ENCODE measurements at regions not wholly inside any gene's neighbourhood (a gene's known extent, or its start where the extent isn't known, plus 50 kb on each side); places are given as distances from the start of the nearest gene placed in this dataset.
"Not testable (repeated sequence)": the region's sequence is repeated elsewhere in the genome, so short reads cannot be mapped to it uniquely, and the experiment has no call there.

- H3K4me1 ChIP-seq (ENCODE audit: control insufficient read depth, insufficient read depth, low read length) = no peaks in the 10 kb centered on the region
- in situ Hi-C loops (cut with HindIII; ENCODE audit: low pct_unique_long_range_greater_than_20kb, low sequenced_read_pairs) = no loop called here
- POLR2A ChIA-PET = no interaction called here
- no peak overlapping the region for H3K4me3 ChIP-seq (ENCODE audit: low read depth in 2 of 2, low read length in 2 of 2)
- H3K27me3 ChIP-seq (ENCODE audit: control insufficient read depth, insufficient read depth, low read length) = no peaks in the 10 kb centered on the region
- no peaks in the 10 kb centered on the region for H3K36me3 ChIP-seq (ENCODE audit: control insufficient read depth, insufficient read depth, low read length)
- DNase-seq (ENCODE audit: low read depth, low spot score) = no peak
- no peak overlapping the region for H3K27ac ChIP-seq (ENCODE audit: low read length)
- TF ChIP-seq TCF7L2 (IDR thresholded peaks at IDR 0.05; ENCODE audit: low read depth, low read length) (no peak), SIN3A (IDR thresholded peaks at IDR 0.05; ENCODE audit: borderline replicate concordance, insufficient read depth, low read depth, low read length) (no peak), POLR2AphosphoS5 (IDR thresholded peaks at IDR 0.05; ENCODE audit: low read depth, low read length) (no peak), CTCF (IDR thresholded peaks at IDR 0.05) (no peak)
- TF ChIP-seq, protein P1, sequence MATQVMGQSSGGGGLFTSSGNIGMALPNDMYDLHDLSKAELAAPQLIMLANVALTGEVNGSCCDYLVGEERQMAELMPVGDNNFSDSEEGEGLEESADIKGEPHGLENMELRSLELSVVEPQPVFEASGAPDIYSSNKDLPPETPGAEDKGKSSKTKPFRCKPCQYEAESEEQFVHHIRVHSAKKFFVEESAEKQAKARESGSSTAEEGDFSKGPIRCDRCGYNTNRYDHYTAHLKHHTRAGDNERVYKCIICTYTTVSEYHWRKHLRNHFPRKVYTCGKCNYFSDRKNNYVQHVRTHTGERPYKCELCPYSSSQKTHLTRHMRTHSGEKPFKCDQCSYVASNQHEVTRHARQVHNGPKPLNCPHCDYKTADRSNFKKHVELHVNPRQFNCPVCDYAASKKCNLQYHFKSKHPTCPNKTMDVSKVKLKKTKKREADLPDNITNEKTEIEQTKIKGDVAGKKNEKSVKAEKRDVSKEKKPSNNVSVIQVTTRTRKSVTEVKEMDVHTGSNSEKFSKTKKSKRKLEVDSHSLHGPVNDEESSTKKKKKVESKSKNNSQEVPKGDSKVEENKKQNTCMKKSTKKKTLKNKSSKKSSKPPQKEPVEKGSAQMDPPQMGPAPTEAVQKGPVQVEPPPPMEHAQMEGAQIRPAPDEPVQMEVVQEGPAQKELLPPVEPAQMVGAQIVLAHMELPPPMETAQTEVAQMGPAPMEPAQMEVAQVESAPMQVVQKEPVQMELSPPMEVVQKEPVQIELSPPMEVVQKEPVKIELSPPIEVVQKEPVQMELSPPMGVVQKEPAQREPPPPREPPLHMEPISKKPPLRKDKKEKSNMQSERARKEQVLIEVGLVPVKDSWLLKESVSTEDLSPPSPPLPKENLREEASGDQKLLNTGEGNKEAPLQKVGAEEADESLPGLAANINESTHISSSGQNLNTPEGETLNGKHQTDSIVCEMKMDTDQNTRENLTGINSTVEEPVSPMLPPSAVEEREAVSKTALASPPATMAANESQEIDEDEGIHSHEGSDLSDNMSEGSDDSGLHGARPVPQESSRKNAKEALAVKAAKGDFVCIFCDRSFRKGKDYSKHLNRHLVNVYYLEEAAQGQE (IDR thresholded peaks at IDR 0.05; ENCODE audit: insufficient read depth in 1 of 2, low read depth in 2 of 2, low read length in 1 of 2) = no peak
- ATAC-seq = no peak
- intact Hi-C loops (cut with micrococcal nuclease; ENCODE audit: unreplicated experiment) = no loop called here
- BruUV-seq (replicated peaks) = no TSS peak
- CTCF ChIA-PET = no interaction called here
- H3K9me3 ChIP-seq (ENCODE audit: control insufficient read depth, insufficient read depth, low read depth, low read length) = no peaks in the 10 kb centered on the region
These were observed 161.9 kb downstream of the VSIG4 start for GRCh38 chrX:65877953-65878352.

DNA sequence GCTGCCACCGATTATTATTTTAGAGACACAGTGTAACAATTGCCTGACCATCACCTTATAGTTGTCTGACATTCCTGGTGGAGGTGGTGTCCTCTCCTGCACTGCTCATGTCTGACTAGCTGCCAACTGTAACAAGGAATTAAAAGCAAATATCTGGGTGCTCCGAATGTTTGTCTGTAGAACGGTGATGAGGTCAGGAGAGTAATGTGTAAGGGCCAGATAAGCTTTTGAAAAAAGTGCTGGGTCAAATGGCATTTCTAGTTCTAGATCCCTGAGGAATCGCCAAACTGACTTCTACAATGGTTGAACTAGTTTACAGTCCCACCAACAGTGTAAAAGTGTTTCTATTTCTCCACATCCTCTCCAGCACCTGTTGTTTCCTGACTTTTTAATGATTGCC, 164.3 kb downstream of the VSIG4 start:
- H3K36me3 ChIP-seq (ENCODE audit: control insufficient read depth, insufficient read depth, low read length); ATAC-seq; POLR2A ChIA-PET; intact Hi-C loops (cut with micrococcal nuclease; ENCODE audit: unreplicated experiment); DNase-seq (ENCODE audit: low read depth, low spot score); CTCF ChIA-PET; H3K9me3 ChIP-seq (ENCODE audit: control insufficient read depth, insufficient read depth, low read depth, low read length); BruUV-seq (replicated peaks); H3K27ac ChIP-seq (ENCODE audit: low read length); H3K27me3 ChIP-seq (ENCODE audit: control insufficient read depth, insufficient read depth, low read length); in situ Hi-C loops (cut with HindIII; ENCODE audit: low pct_unique_long_range_greater_than_20kb, low sequenced_read_pairs); H3K4me3 ChIP-seq (ENCODE audit: low read depth in 2 of 2, low read length in 2 of 2); H3K4me1 ChIP-seq (ENCODE audit: control insufficient read depth, insufficient read depth, low read length): not testable (repeated sequence)

DNA sequence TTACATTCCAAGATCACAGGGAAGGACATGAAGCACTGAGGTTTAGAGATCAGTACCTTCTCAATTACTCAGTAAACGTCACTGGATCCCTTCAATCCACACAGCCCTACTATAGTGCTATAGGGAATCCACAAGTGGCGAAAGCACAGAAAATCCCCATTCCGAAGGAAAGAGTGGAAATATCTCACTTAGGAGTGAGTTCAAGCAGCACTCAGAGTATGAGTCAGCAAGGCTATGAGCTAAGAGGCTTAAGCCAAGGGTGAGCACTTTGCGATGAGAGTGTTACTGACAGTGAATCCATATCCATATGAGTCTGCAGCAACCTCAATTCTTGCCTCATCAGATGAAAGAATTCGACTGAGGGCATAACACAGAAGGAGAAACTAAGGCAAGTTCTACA, 165.1 kb downstream of the VSIG4 start:
- no peak for ATAC-seq
- TF ChIP-seq, protein P1 (IDR thresholded peaks at IDR 0.05; ENCODE audit: insufficient read depth in 1 of 2, low read depth in 2 of 2, low read length in 1 of 2) = no peak
- no peak for TF ChIP-seq TCF7L2 (IDR thresholded peaks at IDR 0.05; ENCODE audit: low read depth, low read length)
- no peak for TF ChIP-seq SIN3A (IDR thresholded peaks at IDR 0.05; ENCODE audit: borderline replicate concordance, insufficient read depth, low read depth, low read length)
- no peak for TF ChIP-seq POLR2AphosphoS5 (IDR thresholded peaks at IDR 0.05; ENCODE audit: low read depth, low read length)
- no peak for TF ChIP-seq CTCF (IDR thresholded peaks at IDR 0.05)
- ChIA-PET POLR2A (no interaction called here), CTCF (no interaction called here)
- Histone ChIP-seq H3K27me3 (ENCODE audit: control insufficient read depth, insufficient read depth, low read length) (no peaks in the 10 kb centered on the region), H3K36me3 (ENCODE audit: control insufficient read depth, insufficient read depth, low read length) (no peaks in the 10 kb centered on the region), H3K9me3 (ENCODE audit: control insufficient read depth, insufficient read depth, low read depth, low read length) (no peaks in the 10 kb centered on the region), H3K27ac (ENCODE audit: low read length) (no peak overlapping the region), H3K4me3 (ENCODE audit: low read depth in 2 of 2, low read length in 2 of 2) (no peak overlapping the region), H3K4me1 (ENCODE audit: control insufficient read depth, insufficient read depth, low read length) (no peaks in the 10 kb centered on the region)
- DNase-seq (ENCODE audit: low read depth, low spot score) = no peak
- no TSS peak for BruUV-seq (replicated peaks)
- intact Hi-C loops (cut with micrococcal nuclease; ENCODE audit: unreplicated experiment) = no loop called here
- in situ Hi-C loops (cut with HindIII; ENCODE audit: low pct_unique_long_range_greater_than_20kb, low sequenced_read_pairs) = no loop called here
